HG03066 (cell line): ENCODE measurements at regions not wholly inside any gene's neighbourhood (a gene's known extent, or its start where the extent isn't known, plus 50 kb on each side); places are given as distances from the start of the nearest gene placed in this dataset.

Experiments
- ATAC-seq: cut with Tn5 transposase; IDR thresholded peaks from one replicate; pipeline ENCODE4 v1.9.1; 2021; ENCODE audit warnings: low read depth; ENCODE audit not compliant: unreplicated experiment

GRCh38 chr4:24249972-24250371 is 334.4 kb downstream of the DHX15 start:
- no peak for ATAC-seq

- no peak for ATAC-seq
These were observed 335.4 kb downstream of the DHX15 start for GRCh38 chr4:24248674-24249630.

- ATAC-seq: no peak
These were observed 338.9 kb downstream of the DHX15 start for GRCh38 chr4:24245491-24245820.

GRCh38 chr4:24244663-24245490 is 339.5 kb downstream of the DHX15 start:
- ATAC-seq: no peak

GRCh38 chr4:24243641-24244040 is 340.7 kb downstream of the DHX15 start:
- no peak for ATAC-seq

GRCh38 chr4:24241511-24241910 is 342.8 kb downstream of the DHX15 start:
- ATAC-seq: no peak

- ATAC-seq: no peak
These were observed 343.7 kb downstream of the DHX15 start for GRCh38 chr4:24240655-24241054.

GRCh38 chr4:24237709-24238108 is 346.6 kb downstream of the DHX15 start:
- ATAC-seq: no peak

- ATAC-seq: no peak
These were observed 346.7 kb upstream of the PPARGC1A start for GRCh38 chr4:24236532-24236931.

- no peak for ATAC-seq
These were observed 346.3 kb upstream of the PPARGC1A start for GRCh38 chr4:24236120-24236519.

- no peak for ATAC-seq
These were observed 345.8 kb upstream of the PPARGC1A start for GRCh38 chr4:24235618-24236017.

- no peak for ATAC-seq
These were observed 344.5 kb upstream of the PPARGC1A start for GRCh38 chr4:24234288-24234848.

- ATAC-seq: no peak
These were observed 341.1 kb upstream of the PPARGC1A start for GRCh38 chr4:24230955-24231354.

- no peak for ATAC-seq
These were observed 340.1 kb upstream of the PPARGC1A start for GRCh38 chr4:24229978-24230377.

- ATAC-seq: no peak
These were observed 338.8 kb upstream of the PPARGC1A start for GRCh38 chr4:24228692-24229091.

GRCh38 chr4:24226667-24227066 is 336.8 kb upstream of the PPARGC1A start:
- ATAC-seq: no peak

GRCh38 chr4:24226023-24226422 is 336.2 kb upstream of the PPARGC1A start:
- ATAC-seq: no peak

GRCh38 chr4:24224446-24224845 is 334.6 kb upstream of the PPARGC1A start:
- no peak for ATAC-seq

GRCh38 chr4:24219209-24219608 is 329.4 kb upstream of the PPARGC1A start:
- no peak for ATAC-seq

- no peak for ATAC-seq
These were observed 328.7 kb upstream of the PPARGC1A start for GRCh38 chr4:24218566-24218965.

- no peak for ATAC-seq
These were observed 324.9 kb upstream of the PPARGC1A start for GRCh38 chr4:24214796-24215195.
